HG03175 (cell line): ENCODE measurements at regions not wholly inside any gene's neighbourhood (a gene's known extent, or its start where the extent isn't known, plus 50 kb on each side); places are given as distances from the start of the nearest gene placed in this dataset.

Experiments
- ATAC-seq: cut with Tn5 transposase; IDR thresholded peaks from one replicate; pipeline ENCODE4 v1.9.1; 2021; ENCODE audit warnings: mild to moderate bottlenecking, moderate library complexity; ENCODE audit not compliant: unreplicated experiment

DNA sequence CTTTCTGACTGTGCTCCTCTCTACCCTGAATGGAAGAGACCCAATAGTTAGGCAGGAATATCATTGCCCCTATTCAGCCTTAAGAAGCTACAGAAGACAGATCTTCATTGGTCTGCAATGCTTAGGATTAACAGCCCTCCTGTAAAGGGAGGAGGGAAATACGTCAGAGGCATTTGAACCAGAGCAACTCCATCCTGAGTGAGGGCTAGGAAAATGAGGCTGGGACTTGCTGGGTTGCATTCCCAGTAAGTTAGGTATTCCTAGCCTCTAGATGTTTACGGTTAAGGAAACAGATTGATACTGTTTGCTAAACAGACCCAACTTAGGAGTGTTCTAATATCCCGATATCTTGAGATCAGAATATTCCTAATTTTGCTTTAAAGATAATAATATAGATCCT is 63.5 kb downstream of the PCDH18 start:
- ATAC-seq = no peak

DNA sequence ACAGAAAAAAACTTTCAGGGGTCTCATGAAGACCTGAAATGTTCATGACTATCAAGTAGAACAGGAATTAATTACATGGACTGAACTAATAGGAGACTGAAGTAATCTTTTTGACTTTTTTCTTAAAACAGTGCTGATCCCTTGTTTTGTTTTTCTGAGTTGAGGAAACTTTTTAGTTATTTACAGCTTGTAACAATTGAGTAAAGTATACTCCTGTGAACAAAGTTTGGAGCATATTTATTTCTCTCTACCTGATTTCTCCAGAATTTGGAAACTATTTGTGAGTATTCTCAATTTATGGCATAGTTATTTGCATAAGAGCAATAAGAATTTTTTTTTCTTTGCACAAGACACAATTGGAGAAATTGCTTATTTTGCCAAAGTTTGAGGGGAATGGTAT is 64.8 kb downstream of the PCDH18 start:
- no peak for ATAC-seq

DNA sequence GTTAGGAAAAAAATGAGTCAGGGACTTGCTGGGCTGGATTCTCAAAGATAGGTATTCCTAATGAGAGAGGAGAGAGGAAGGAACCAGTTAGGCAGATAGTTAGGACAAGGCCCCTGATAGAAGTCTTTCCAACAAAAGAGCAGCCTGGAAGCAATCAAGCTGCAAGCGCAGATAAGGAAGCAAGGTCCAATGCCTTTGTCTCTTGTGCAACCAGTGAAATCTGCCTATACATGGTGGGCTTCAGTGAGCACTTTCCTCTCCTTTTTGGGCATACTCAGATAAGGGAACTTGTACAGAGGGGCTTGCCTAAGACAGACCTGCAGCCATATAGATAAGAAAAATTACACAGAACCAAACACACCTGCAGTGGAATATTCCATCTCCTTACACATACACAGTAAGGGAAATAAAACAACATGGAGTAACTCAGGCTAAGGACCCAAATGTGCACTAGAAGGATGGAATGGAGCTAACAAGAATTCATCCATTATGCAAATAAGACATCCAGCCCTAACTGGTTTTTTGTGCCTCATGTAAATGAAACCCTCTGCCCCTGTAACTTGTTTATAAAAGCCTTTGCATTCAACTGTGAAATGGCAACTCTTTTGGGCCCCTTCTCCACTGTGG is 68.8 kb downstream of the PCDH18 start:
- no peak for ATAC-seq

DNA sequence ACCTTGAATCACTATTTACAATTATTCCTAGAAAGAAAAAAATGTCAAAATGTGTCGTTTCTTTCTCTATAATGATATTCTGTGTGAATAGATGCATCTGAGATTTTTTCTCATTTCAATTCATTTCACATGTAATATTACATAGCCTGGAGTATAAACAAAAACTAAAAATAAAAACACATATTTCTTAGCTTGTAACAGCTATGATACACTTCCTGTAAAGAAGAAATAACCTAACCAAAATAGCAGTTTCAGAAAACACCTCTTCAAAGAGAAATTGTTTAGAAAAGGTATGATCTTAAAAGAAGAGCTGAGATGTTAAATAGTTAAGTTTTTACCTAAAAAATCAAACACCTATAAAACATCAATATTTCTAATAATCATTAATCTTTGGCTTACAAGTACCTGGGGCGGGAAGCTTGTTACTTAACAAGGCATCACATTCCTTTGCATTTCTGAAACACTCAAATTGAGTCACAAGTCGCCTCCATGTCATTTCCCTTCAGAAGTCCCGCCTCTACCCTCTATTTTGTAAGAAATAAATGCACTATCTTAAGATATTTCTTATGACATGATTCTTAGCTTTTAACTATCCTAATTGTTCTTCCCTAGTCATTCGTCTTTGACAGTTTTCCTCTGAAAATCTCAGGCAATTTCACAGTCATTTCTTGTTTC is 76.5 kb downstream of the PCDH18 start:
- ATAC-seq = no peak

DNA sequence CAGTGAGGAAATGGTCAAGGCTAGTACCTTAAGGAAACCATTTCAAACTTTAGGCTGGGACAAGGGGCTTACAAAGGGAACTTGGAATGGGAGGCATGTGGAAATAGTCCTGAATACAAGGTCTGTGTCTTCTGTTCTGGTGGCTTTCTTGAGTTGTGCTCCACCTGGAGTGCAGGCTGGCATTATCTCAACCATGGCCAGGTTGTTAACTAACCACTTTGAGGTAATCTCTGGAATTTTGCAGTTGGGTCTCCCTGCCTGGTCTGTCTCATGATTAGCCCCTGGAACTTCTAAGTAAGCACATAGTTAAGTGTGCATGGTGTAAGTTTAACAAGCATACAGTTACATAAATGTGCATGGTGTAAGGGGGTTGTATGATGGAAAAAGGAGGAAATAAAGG is 77.5 kb downstream of the PCDH18 start:
- ATAC-seq = no peak

DNA sequence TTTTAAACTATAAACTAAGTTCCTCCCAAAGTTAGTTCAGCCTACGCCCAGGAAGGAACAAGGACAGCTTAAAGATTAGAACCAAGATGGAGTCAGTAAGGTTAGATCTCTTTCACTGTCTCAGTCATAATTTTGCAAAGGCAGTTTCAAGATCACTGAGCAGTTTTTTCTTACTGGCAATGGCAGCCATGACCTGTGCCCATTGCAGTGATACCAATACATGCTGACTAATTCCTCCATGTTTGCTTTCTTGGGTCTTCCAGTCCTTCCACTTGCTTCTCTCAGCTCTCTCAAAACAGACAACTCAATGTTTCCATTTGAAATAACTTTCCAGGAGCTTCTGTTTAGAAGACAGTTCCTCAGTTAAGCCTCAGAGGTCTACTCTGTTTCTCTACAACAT is 79.5 kb downstream of the PCDH18 start:
- no peak for ATAC-seq

DNA sequence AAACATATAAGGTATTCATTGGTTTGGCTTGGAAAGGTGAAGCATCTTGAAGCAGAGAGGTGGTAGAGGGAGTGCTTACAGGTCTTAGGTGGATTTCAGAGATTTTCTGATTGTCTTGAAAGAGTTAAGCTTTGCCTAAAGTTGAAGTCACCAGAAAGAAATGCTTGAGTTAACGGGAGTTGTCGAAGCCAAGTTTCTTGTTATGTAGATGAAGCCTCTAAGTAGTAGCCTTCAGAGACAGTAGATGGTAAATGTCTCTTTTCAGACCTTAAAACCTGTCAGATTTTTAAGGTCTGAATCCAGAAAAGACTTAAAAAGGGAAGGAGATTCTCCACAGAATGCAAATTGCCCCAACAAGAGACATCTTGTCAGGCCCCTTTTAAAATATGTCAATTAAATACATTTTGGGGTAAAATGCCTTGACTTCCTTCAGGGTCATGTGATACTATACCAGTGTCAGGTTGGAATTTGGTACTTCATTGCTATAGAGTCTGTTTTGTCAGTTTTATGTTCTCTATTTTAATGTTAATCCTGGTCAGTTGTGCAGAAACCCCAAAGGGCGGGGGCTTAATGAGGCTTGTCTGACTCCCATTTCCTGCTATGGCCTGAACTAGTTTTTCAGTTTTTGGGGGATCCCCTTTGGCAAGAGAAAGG is 81.0 kb downstream of the PCDH18 start:
- ATAC-seq = no peak

DNA sequence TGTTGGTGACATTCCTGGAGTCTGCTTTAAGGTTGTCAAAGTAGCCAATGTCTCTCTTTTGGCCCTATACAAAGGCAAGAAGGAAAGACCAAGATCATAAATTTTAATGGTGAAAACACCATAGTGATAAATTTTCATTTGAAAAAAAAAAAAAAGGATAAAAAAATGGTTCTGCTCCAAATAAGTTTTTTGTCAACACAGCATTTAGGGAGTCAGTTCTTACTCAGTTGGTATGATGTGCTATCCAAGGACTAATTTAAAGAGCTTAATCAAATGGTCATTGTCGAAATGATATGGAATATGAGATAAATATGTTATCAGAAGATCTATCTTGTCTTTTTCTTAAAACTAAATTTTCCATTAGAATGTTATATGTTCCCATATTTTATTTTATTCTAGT is 83.9 kb downstream of the PCDH18 start:
- ATAC-seq = no peak

DNA sequence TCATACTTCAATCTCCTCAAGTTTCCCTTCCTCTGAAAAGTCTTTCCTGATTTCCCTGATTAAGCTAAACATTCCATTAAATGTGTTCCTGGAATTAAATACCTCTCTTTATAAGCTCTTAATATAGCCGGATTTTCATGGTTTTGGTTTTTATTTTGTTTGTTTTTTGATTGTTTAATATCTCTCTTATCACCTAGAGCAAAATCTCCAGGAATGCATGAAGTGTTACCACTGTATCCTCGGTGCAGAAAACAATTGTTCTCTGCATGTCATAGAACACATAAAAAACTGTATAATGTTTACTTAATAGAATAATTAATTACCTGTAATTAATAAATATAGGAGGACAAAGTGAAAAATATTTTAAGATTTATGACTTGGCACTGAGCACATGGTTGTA is 86.2 kb downstream of the PCDH18 start:
- no peak for ATAC-seq

DNA sequence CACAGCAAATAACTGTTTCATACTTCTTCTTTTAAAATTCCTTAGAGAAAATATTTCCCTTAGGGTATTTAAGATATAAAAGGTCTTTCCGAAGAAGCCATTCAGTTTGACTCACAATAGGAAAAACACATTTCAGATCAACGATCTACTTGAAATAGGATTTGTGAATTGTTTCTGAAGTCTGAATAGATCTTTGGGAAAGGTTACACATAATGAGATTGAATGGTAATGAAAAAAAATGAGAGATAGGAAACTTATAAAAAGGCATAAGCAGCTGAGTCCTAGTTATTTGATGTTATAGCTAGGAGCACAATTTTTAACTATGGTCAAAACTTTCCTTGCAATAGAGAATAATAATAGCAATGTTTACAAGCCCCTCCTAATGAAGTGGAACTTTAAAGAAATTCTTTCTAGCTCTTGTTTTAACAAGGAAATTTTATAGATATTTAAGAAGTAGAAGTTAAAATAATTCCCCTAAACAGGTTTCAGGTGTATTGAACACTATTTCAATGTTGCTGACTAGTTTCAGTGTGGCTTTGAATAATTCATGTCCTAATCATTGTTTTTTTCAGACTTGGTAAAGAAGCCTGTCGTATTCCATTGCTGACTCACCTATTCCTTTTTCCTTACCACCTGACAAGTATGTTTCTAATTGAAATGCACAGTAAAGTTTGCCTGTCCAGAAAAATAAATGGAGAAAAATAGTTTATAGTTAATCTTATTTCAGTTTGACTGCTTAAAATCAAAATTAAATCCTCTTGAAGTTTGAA is 89.1 kb downstream of the PCDH18 start:
- ATAC-seq = no peak

DNA sequence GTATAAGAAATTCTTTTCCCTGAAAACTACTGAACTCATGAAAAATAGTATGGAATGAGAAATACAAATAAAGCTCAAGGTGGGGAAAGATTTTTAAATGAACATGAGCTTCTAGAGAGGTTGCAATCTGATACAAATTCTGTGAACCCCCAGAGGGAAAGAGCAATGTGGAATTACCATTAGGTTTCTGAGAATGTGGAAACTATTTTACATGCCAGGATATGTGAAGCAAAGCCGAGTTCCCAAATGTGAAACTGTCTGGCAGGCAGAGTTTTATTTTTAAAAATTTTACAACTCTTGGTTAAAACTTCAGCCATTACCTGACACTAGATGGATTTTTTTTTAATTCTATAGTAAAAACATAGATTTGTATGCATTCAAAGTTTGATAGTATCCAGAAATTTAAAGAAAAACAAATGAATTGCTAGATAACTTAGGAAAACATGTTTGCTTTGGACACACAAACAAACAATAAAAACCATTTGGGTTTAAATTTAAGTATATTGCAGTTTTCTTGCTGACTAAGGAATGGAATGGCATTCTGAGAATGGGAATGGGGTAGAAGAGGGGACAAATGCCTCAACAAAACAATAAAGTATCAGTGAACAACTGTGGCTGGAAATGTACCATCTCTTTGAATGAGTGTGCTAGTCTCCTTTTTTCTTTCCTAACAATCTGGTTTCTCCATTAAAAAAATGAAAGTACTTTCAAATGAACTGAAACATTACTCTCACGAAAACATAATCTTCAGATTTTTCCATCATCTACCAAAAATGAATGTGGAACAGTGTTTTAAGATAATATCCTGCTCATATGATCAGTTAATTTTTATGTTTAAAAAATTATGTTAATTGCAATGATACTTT is 99.6 kb downstream of the PCDH18 start:
- ATAC-seq = no peak

DNA sequence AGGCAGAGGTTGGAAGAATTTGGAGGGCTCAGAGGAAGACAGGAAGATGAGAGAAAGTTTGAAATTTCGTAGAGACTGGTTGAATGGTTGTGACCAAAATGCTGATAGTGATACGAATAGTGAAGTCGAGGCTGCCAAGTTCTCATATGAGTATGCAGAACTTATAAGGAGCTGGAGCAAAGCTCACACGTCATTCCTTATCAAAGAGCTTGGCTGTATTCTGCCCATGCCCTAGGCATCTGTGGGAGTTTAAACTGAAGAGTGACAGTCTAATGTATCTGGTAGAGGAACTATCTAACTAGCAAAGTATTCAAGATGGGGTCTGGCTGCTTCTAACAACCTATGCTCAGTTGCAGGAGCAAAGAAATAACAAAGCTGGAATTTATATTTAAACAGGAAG is 102.1 kb downstream of the PCDH18 start:
- no peak for ATAC-seq

DNA sequence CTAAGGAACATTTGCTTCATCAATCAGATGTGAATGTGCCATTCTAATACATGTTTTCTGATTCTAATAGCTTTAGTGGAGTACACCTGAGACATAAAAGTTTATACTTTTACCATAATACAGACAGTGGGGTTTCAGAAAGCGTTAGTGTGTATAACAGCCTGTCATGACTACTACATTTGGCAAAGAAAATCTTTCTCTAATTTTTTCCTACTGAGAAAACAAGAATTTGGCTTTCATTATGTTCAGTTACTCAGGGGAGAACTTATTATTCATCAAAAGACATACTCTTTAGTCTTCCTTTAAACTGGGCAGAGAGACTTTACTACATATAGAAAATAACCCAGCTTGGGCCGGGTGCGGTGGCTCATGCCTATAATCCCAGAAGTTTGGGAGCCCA is 104.9 kb downstream of the PCDH18 start:
- no peak for ATAC-seq

DNA sequence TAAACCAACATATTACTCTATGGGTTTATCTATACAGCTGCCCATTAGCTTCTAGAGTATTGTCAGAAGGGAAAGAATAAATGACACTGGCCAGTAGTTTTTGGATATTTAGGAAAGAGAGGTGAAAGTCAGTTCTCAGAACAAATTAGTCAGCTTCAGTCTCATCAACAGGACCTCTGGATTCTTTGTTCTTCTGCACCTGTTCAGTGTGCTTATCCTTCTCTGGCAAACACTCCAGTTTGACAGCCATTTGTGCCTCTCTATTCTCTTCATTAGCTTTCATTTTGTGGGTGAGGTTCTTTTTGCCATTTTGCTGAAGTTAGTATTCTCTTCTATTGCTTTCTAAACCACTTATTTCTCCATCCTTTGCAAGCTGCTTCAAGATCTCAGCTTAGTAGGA is 107.0 kb downstream of the PCDH18 start:
- ATAC-seq = no peak

DNA sequence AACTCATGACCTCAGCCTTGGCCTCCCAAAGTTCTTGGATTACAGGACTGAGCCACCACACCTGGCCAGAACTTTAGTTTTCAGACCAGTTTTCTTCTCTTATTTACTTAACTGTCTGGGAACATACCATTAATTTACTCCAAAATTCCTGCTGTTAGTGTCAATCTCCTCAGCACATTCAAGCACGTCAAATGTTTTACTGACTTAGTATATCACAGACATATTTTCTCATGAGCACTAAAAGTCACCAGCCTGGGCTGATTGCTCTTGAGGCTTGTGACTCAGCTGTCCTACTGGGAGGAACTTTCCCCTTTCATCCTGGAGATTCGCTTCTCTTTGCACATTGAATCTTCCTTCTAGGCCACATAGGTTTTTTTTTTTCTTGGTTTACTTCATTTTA is 109.6 kb downstream of the PCDH18 start:
- no peak for ATAC-seq

DNA sequence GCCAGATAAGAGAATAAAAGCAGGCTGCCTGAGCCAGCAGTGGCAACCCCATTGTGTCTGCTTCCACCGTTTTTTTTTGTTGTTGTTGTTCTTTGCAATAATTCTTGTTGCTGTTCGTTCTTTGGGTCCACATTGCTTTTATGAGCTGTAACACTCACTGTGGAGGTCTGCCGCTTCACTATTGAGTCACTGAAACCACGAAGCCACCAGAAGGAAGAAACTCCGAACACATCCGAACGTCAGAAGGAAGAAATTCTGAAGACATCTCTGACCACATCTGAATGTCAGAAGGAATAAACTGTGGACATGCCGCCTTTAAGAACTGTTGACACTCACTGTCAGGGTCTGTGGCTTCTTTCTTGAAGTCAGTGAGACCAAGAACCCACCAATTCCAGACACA is 110.5 kb downstream of the PCDH18 start:
- no peak for ATAC-seq

DNA sequence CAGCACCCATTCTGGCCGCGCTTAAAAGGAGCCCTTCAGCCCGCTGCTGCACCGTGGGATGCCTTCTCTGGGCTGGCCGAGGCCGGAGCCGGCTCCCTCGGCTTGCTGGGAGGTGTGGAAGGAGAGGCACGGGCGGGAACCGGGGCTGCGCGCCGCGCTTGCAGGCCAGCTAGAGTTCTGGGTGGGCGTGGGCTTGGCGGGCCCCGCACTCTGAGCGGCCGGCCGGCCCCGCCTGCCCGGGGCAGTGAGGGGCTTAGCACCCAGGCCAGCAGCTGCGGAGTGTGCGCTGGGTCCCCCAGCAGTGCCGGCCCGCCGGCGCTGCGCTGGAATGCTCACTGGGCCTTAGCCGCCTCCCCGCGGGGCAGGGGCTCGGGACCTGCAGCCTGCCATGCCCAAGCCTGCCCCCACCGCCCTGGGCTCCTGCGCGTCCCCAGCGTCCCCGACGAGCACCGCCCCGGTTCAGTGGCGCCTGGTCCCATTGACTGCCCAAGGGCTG is 111.3 kb downstream of the PCDH18 start:
- ATAC-seq = no peak

DNA sequence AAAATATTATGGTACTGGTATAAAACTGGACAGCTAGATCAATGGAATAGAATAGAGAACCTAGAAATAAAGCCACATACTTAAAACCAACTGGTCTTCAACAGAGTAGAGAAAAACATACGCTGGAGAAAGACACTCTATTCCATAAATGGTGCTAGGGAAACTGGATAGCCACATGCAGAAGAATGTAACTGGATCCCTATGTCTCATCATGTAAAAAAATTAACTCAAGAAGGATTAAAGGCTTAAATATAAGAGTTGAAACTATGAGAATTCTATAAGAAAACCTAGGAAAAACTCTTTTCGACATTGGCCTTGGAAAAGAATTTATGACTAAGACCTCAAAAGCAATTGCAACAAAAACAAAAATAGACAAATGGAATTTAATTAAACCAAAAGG is 114.6 kb downstream of the PCDH18 start:
- no peak for ATAC-seq

DNA sequence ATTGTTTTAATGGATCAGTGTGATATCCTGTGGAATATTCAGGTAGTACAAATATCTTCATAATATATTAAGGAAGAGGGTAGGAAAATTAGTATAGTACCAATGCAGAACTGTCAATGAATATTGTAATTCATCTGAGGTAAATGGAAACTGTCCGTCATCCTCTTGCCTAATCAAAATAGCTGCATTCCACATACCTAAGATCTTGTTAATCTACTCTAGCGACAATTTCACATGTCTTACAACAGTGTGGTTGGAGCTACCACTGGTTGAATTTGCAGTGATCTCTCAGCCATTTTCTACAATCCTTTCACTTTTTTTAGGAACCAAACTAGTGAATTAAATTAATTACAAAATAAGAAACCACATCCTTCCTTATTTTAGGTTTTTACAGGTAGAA is 117.5 kb downstream of the PCDH18 start:
- no peak for ATAC-seq

DNA sequence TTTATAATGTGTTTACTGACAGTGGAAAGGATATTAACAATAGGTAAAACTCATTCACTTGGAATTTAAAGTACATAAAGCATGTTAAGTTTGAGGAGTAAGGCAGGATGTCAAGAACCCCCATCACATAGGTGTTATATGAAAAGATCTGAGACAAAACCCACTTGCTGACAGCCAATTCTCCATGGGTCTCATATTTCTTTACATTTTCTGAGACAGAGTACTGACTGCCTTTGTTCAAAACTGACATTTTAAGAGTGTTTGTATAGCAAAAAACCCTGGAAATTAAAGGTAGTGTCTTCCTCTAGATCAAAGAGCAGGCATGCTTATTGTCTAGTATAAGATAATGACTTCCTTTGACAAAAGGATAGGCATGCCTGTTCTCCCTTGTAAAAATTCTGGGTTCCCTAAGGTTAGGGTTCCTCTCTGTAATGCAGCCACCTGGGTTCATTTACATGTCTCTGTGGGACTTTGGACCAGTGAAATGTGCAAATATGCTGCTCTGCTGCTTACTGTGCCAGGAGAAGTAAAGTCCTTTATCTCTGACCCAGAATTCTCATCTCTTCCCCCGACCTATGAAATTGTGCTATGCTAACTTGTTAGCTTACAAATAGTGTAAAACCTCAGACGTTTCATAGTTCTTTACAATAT is 123.6 kb downstream of the PCDH18 start:
- no peak for ATAC-seq
